A673 (cell line): ENCODE measurements at regions not wholly inside any gene's neighbourhood (a gene's known extent, or its start where the extent isn't known, plus 50 kb on each side); places are given as distances from the start of the nearest gene placed in this dataset.

ENCODE experiments used
- BruUV-seq: library from RNA; stranded (reverse); fragments of 400-500 nt; replicated peaks from 2 replicates; lab custom pipeline; 2021; lab: Mats Ljungman, UMichigan
- CTCF ChIA-PET: fragments of 300-600 bp; sonication (Branson Sonifier 250); formaldehyde crosslinking; loops from one replicate; lab custom pipeline; 2022; ENCODE audit warnings: antibody characterized with exemption; lab: Charles Lee
- POLR2A ChIA-PET: fragments of 300-600 bp; sonication (Branson Sonifier 250); formaldehyde crosslinking; loops from one replicate; lab custom pipeline; 2022; ENCODE audit warnings: antibody characterized with exemption; ENCODE audit not compliant: low non-redundant PET; lab: Charles Lee
- DNase-seq: peaks from one replicate; pipeline ENCODE4 v3.0.0-alpha.2; 2015; ENCODE audit warnings: low spot score
- H3K27ac ChIP-seq: fragments of 200-600 bp; sonication (generic); 2 replicates; pipeline ENCODE4 v1.5.1; 2016; ENCODE audit warnings: mixed run types, low read depth, mild to moderate bottlenecking, mixed read lengths, antibody characterized with exemption, low read length; ENCODE audit not compliant: poor library complexity, severe bottlenecking
- H3K27me3 ChIP-seq: fragments of 200-600 bp; sonication (generic); replicated peaks from 2 replicates; pipeline ENCODE4 v1.6.1; 2017; ENCODE audit warnings: mixed run types, low read depth, mild to moderate bottlenecking, mixed read lengths, antibody characterized with exemption, low read length; ENCODE audit not compliant: insufficient read depth, poor library complexity
- H3K36me3 ChIP-seq: fragments of 200-600 bp; sonication (generic); 2 replicates; pipeline ENCODE4 v1.6.1; 2016; ENCODE audit warnings: mixed run types, mild to moderate bottlenecking, mixed read lengths, antibody characterized with exemption, low read length; ENCODE audit not compliant: insufficient read depth, poor library complexity, severe bottlenecking
- H3K4me1 ChIP-seq: fragments of 200-600 bp; sonication (generic); 2 replicates; pipeline ENCODE4 v1.6.1; 2017; ENCODE audit warnings: mixed run types, mild to moderate bottlenecking, mixed read lengths, antibody characterized with exemption, low read length; ENCODE audit not compliant: insufficient read depth, poor library complexity, severe bottlenecking
- H3K4me3 ChIP-seq: fragments of 200-600 bp; sonication (generic); 2 replicates; pipeline ENCODE4 v1.5.1; 2016; ENCODE audit warnings: low read depth, mixed run types, mild to moderate bottlenecking, mixed read lengths, low read length; ENCODE audit not compliant: poor library complexity, severe bottlenecking
- H3K9me3 ChIP-seq: fragments of 200-600 bp; sonication (generic); 2 replicates; pipeline ENCODE4 v1.6.1; 2016; ENCODE audit warnings: mixed run types, low read depth, mild to moderate bottlenecking, mixed read lengths, antibody characterized with exemption, low read length; ENCODE audit not compliant: poor library complexity, severe bottlenecking
- CTCF ChIP-seq: fragments of 300-800, 200-600 bp; sonication (generic); conservative IDR thresholded peaks from 2 replicates; pipeline ENCODE4 v1.5.1; 2017; ENCODE audit warnings: low read depth, mild to moderate bottlenecking, antibody characterized with exemption, low read length, moderate library complexity, mixed read lengths
- EZH2 ChIP-seq: fragments of 200-600 bp; sonication (generic); IDR thresholded peaks from 2 replicates; pipeline ENCODE4 v1.6.1; 2017; ENCODE audit warnings: borderline replicate concordance, low read depth, mild to moderate bottlenecking, mixed read lengths, antibody characterized with exemption, low read length; ENCODE audit not compliant: poor library complexity, severe bottlenecking
- intact Hi-C: fragments of 100-400 bp; cut with micrococcal nuclease; formaldehyde crosslinking; loops from one replicate; pipeline ENCODE4 v1.10.0; 2022; ENCODE audit not compliant: unreplicated experiment

- Histone ChIP-seq H3K27me3 (no peaks in the 10 kb centered on the region), H3K27ac (no peak overlapping the region), H3K9me3 (no peaks in the 10 kb centered on the region), H3K4me1 (no peaks in the 10 kb centered on the region), H3K4me3 (no peak overlapping the region), H3K36me3 (no peaks in the 10 kb centered on the region)
- no peak for DNase-seq
- POLR2A ChIA-PET: no interaction called here
- CTCF ChIA-PET: no interaction called here
- BruUV-seq: no TSS peak
- intact Hi-C loops: no loop called here
- no peak for TF ChIP-seq EZH2
- no peak for TF ChIP-seq CTCF
Observed at GRCh38 chr2:70011786-70012185, 50.4 kb upstream of the ASPRV1 start.

GRCh38 chr2:70011335-70011734, 49.9 kb upstream of the ASPRV1 start:
- ChIA-PET CTCF (no interaction called here), POLR2A (no interaction called here)
- DNase-seq: no peak
- no peak overlapping the region for H3K27ac ChIP-seq
- BruUV-seq: no TSS peak
- no peaks in the 10 kb centered on the region for H3K4me1 ChIP-seq
- no peaks in the 10 kb centered on the region for H3K36me3 ChIP-seq
- H3K27me3 ChIP-seq: no peaks in the 10 kb centered on the region
- H3K4me3 ChIP-seq: no peak overlapping the region
- H3K9me3 ChIP-seq: no peaks in the 10 kb centered on the region
- no peak for TF ChIP-seq CTCF
- TF ChIP-seq EZH2: no peak
- intact Hi-C loops: no loop called here
